ENCODE measurements at regions not wholly inside any gene's neighbourhood (a gene's known extent, or its start where the extent isn't known, plus 50 kb on each side); places are given as distances from the start of the nearest gene placed in this dataset.

DNA sequence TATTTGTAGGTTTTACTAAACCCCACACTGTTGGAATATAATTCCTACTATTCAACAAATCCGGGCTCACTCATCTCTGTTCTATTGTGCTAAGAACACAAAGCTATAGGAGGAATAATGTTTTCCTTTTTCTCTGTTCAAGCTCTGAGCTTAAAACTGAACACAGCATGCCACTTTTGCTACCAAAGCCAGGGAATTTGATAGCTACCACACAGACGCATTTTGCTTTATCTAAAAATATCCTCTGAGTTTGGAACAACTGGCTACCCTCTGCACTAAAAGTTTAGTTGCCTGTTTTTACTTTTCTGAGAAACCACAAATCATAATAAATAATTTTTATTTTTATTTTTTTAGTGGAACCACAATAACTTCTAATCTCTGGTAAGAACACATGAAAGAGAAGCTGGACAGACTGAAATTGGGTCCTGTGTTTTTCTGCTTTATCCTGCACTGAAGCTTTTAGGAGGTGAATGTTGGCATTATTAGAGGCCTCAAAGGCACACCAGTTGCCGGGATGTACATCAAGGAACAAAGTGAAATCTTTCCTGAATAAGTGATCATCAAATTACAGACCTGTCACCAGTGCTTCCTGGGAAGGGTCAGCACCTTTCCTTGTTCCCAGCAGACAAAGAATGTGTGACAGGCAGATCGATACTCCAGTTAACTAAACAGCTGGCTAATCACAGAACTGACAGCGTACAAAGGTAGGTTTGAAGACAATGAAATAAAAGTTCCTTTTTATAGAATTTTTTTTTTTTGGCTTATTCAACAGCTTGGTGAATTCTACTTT, 523.2 kb upstream of the TENM4 start:
- DNase-seq (ENCODE audit: extremely low read depth, low read depth): no peak
- TF ChIP-seq CTCF (IDR thresholded peaks at IDR 0.05; ENCODE audit: low read depth, low read length): no peak

DNA sequence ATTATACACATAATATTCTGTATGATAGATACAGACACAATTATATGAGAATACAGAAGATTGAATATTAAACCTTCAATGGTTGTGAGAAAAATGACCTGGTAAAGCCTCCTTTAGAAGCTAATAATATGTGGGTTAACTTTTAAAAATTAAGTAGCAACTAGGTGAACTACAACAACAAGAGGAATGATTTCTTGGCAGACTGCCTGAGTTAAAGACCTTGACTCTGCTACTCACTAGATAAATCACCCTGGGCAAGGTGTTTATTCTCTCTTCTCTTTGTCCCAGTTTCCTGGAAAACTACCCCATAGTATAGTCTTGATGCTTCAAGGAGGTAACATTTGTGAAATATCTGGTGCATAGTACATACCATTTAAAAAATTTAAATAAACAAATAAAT, 519.6 kb upstream of the TENM4 start:
- DNase-seq (ENCODE audit: extremely low read depth, low read depth): no peak
- TF ChIP-seq CTCF (IDR thresholded peaks at IDR 0.05; ENCODE audit: low read depth, low read length): no peak

GRCh38 chr11:79959318-79959717, 518.5 kb upstream of the TENM4 start:
- TF ChIP-seq CTCF (IDR thresholded peaks at IDR 0.05; ENCODE audit: low read depth, low read length): no peak

GRCh38 chr11:79957702-79958101, 516.9 kb upstream of the TENM4 start:
- no peak for DNase-seq (ENCODE audit: extremely low read depth, low read depth)
- no peak for TF ChIP-seq CTCF (IDR thresholded peaks at IDR 0.05; ENCODE audit: low read depth, low read length)

More at GRCh38 chr11:79959318-79959717, 518.5 kb upstream of the TENM4 start:
- DNase-seq (ENCODE audit: extremely low read depth, low read depth): no peak

DNA sequence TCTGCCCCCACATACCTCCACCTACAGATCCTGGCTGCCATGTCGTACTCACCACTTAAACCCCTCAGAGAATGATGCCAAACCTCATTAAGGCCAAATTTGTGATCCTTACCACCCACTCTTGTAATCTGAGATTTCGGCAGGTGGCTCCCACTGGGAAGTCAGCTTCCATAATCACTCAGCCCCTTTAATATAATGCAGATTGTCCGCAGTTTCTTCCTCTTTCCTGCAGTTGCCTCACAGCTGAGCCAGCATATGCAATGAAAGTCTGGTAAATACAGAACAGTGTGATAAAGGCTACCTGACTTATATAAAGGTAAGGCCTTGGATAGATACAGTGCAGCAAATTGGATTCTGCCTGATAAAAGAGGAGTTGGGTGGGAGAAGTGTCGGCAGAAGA, 515.2 kb upstream of the TENM4 start:
- no peak for DNase-seq (ENCODE audit: extremely low read depth, low read depth)
- no peak for TF ChIP-seq CTCF (IDR thresholded peaks at IDR 0.05; ENCODE audit: low read depth, low read length)

GRCh38 chr11:79953629-79954028, 512.8 kb upstream of the TENM4 start:
- DNase-seq (ENCODE audit: extremely low read depth, low read depth): no peak
- no peak for TF ChIP-seq CTCF (IDR thresholded peaks at IDR 0.05; ENCODE audit: low read depth, low read length)

GRCh38 chr11:79950741-79951140, 509.9 kb upstream of the TENM4 start:
- no peak for TF ChIP-seq CTCF (IDR thresholded peaks at IDR 0.05; ENCODE audit: low read depth, low read length)
- DNase-seq (ENCODE audit: extremely low read depth, low read depth): no peak

Measured in AG09319 (cell line).